ENCODE measurements at regions not wholly inside any gene's neighbourhood (a gene's known extent, or its start where the extent isn't known, plus 50 kb on each side); places are given as distances from the start of the nearest gene placed in this dataset.

DNA sequence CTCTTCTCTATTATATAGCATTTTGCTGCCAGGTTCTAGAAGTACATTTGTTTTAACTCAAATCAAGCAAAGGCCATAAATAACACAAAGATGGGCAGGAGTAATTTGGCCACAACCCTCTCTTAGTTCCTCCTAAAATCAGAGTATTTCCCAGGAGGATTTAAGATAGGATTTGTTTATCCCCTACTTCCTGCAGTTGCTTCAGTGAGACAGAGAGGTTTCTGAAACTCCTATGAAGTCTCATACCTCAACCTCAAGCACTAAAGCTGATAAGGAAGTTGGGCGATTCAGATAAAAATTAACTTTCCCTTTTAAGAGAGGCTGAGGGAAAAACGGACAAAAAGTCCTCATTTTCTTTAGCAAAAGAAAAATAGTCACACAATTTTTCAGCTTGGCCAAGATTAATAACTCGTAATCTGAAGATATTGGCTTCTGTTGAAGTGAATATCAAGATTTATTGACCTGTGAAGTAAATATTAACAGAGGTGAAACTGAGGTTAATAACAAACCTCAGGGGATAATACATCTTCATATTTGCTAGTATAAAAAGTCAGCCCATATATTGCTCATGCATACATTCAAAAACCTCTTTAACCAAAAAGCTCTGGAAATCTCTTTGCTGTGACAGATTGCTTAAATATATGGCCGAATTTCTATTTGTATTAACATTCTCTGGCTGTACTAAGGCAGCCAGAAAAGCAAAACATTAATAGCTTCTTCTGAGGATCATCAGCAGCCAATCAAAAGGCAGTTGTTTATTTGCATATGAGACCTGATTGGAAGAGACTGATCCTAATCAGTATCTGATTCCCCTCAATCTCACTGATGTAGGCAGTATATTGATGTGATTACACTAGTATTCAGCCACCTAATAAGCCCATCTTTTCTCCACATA is 90.6 kb upstream of the GADL1 start:
- H3K4me3 ChIP-seq (ENCODE audit: insufficient read depth, low read length), result no peak overlapping the region
- H3K79me2 ChIP-seq (ENCODE audit: insufficient read depth, low read length), result no peaks in the 10 kb centered on the region
- no peak for DNase-seq (ENCODE audit: insufficient read length, low spot score, missing footprints)
- H3K9me3 ChIP-seq (ENCODE audit: low read depth, low read length), result no peaks in the 10 kb centered on the region
- TF ChIP-seq, protein P1, sequence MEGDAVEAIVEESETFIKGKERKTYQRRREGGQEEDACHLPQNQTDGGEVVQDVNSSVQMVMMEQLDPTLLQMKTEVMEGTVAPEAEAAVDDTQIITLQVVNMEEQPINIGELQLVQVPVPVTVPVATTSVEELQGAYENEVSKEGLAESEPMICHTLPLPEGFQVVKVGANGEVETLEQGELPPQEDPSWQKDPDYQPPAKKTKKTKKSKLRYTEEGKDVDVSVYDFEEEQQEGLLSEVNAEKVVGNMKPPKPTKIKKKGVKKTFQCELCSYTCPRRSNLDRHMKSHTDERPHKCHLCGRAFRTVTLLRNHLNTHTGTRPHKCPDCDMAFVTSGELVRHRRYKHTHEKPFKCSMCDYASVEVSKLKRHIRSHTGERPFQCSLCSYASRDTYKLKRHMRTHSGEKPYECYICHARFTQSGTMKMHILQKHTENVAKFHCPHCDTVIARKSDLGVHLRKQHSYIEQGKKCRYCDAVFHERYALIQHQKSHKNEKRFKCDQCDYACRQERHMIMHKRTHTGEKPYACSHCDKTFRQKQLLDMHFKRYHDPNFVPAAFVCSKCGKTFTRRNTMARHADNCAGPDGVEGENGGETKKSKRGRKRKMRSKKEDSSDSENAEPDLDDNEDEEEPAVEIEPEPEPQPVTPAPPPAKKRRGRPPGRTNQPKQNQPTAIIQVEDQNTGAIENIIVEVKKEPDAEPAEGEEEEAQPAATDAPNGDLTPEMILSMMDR (IDR thresholded peaks at IDR 0.05; ENCODE audit: extremely low read depth, low read depth, low read length), result no peak
- H3K36me3 ChIP-seq (ENCODE audit: insufficient read depth, low read length), result no peaks in the 10 kb centered on the region
- no peak overlapping the region for H3K4me2 ChIP-seq (ENCODE audit: insufficient read depth, low read length)
- no peaks in the 10 kb centered on the region for H3K4me1 ChIP-seq (ENCODE audit: insufficient read depth, low read length)
- H3K27ac ChIP-seq (ENCODE audit: low read depth, low read length), result no peak overlapping the region
- no peak overlapping the region for H2AFZ ChIP-seq (ENCODE audit: low read length)
- H3K27me3 ChIP-seq (ENCODE audit: insufficient read depth, low read length), result peaks cover 6% of the 10 kb centered on the region
- H4K20me1 ChIP-seq (ENCODE audit: insufficient read depth, low read length), result no peaks in the 10 kb centered on the region

DNA sequence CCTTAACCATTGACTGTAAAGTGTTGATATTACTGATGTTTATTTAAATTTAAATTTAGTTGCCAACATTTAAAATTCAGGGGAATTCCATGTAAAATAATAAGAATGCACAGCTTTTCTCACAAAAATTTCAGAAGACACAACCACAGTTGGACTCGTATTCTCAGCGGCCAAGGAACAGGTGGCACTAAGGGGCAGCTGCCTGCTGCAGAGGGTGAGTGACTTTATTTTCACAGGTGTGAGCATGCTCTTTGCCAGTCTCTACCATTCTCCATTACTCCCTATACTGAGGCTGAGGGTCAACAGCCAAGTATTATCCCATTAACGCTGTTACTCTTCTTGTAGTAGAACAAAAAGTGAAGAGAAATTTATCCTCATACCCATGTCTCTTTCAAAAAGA is 92.1 kb upstream of the GADL1 start:
- Histone ChIP-seq H4K20me1 (ENCODE audit: insufficient read depth, low read length) (no peaks in the 10 kb centered on the region), H3K4me1 (ENCODE audit: insufficient read depth, low read length) (no peaks in the 10 kb centered on the region), H3K79me2 (ENCODE audit: insufficient read depth, low read length) (no peaks in the 10 kb centered on the region), H3K36me3 (ENCODE audit: insufficient read depth, low read length) (no peaks in the 10 kb centered on the region), H3K4me3 (ENCODE audit: insufficient read depth, low read length) (no peak overlapping the region), H3K27ac (ENCODE audit: low read depth, low read length) (no peak overlapping the region), H2AFZ (ENCODE audit: low read length) (no peak overlapping the region), H3K4me2 (ENCODE audit: insufficient read depth, low read length) (no peak overlapping the region), H3K9me3 (ENCODE audit: low read depth, low read length) (no peaks in the 10 kb centered on the region), H3K27me3 (ENCODE audit: insufficient read depth, low read length) (peaks cover 6% of the 10 kb centered on the region)
- DNase-seq (ENCODE audit: insufficient read length, low spot score, missing footprints), result no peak
- TF ChIP-seq, protein P1 (IDR thresholded peaks at IDR 0.05; ENCODE audit: extremely low read depth, low read depth, low read length), result no peak

DNA sequence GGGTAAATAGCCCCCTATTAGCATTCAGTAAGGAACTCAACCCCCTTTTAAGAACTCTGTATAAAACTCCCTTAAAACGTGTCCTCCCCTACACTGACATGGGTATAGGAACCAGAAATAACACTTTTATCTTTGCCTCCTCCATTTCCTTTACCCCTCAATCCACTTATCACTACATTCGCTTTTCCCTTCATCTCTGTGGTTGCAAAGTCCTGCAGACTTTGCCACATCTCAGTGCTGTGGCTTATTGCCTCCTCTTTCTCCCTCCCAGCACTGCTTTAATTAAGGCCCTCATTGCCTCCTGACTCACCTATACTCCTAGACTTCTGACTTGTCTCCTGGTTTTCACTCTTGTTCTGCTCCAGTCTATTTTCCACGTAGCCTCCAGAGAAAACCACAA is 94.3 kb upstream of the GADL1 start:
- no peak overlapping the region for H2AFZ ChIP-seq (ENCODE audit: low read length)
- no peaks in the 10 kb centered on the region for H3K36me3 ChIP-seq (ENCODE audit: insufficient read depth, low read length)
- DNase-seq (ENCODE audit: insufficient read length, low spot score, missing footprints), result no peak
- TF ChIP-seq, protein P1 (IDR thresholded peaks at IDR 0.05; ENCODE audit: extremely low read depth, low read depth, low read length), result no peak
- peaks cover 6% of the 10 kb centered on the region for H3K27me3 ChIP-seq (ENCODE audit: insufficient read depth, low read length)
- H3K4me2 ChIP-seq (ENCODE audit: insufficient read depth, low read length), result no peak overlapping the region
- H3K4me3 ChIP-seq (ENCODE audit: insufficient read depth, low read length), result no peak overlapping the region
- no peaks in the 10 kb centered on the region for H3K4me1 ChIP-seq (ENCODE audit: insufficient read depth, low read length)
- H3K27ac ChIP-seq (ENCODE audit: low read depth, low read length), result no peak overlapping the region
- no peaks in the 10 kb centered on the region for H3K79me2 ChIP-seq (ENCODE audit: insufficient read depth, low read length)
- no peaks in the 10 kb centered on the region for H3K9me3 ChIP-seq (ENCODE audit: low read depth, low read length)
- H4K20me1 ChIP-seq (ENCODE audit: insufficient read depth, low read length), result no peaks in the 10 kb centered on the region

DNA sequence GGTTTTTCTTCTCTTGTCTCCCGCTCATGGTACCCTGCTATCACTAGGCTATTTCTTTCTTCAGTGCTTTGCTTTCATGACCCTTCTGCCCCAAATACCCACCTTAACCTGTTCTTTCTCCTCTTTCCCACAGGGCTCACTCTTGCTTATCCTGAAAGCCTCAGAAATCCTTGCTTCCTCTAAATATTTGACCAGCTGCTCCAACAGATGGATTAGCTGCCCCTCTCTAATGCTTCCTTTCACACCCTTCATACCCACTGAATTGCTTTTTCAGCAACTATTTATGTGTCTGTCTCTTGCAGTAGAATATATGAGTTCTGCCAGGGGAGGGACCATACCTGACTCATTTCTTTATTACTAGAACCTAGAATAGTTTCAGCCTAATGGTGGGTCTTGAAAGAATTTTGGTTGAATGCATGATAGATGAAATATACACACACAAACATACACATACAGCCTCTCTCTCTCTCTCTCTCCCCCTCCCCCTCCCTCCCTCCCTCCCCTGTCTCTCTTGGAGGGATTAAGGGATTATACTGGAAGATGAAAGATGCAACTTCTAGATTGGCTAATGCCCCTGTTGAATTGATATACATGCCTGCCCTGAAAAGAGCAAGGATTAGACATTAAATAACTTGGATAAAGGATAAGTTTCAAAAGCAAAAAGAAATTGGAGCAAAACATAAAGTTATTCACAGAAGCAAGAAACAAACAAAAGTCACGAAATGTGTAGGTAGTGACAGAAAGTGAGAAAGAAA is 95.0 kb upstream of the GADL1 start:
- Histone ChIP-seq H3K4me3 (ENCODE audit: insufficient read depth, low read length) (no peak overlapping the region), H2AFZ (ENCODE audit: low read length) (no peak overlapping the region), H3K9me3 (ENCODE audit: low read depth, low read length) (no peaks in the 10 kb centered on the region), H3K27me3 (ENCODE audit: insufficient read depth, low read length) (peaks cover 6% of the 10 kb centered on the region), H3K27ac (ENCODE audit: low read depth, low read length) (no peak overlapping the region), H3K79me2 (ENCODE audit: insufficient read depth, low read length) (no peaks in the 10 kb centered on the region), H4K20me1 (ENCODE audit: insufficient read depth, low read length) (no peaks in the 10 kb centered on the region), H3K4me2 (ENCODE audit: insufficient read depth, low read length) (no peak overlapping the region), H3K36me3 (ENCODE audit: insufficient read depth, low read length) (no peaks in the 10 kb centered on the region), H3K4me1 (ENCODE audit: insufficient read depth, low read length) (no peaks in the 10 kb centered on the region)
- no peak for DNase-seq (ENCODE audit: insufficient read length, low spot score, missing footprints)
- TF ChIP-seq, protein P1 (IDR thresholded peaks at IDR 0.05; ENCODE audit: extremely low read depth, low read depth, low read length), result no peak
